HepG2 (cell line): ENCODE measurements at regions not wholly inside any gene's neighbourhood (a gene's known extent, or its start where the extent isn't known, plus 50 kb on each side); places are given as distances from the start of the nearest gene placed in this dataset.

Source experiments
- ATAC-seq: fragments of 200-7000 bp; cut with Tn5 transposase; 3 replicates; pipeline ENCODE4 v1.9.1; 2020; ENCODE audit warnings: mild to moderate bottlenecking, moderate library complexity
- BruUV-seq: library from RNA; stranded (reverse); fragments of 400-500 nt; replicated peaks from 2 replicates; lab custom pipeline; 2021; lab: Mats Ljungman, UMichigan
- CTCF ChIA-PET: fragments of 300-600 bp; formaldehyde crosslinking; extraction: SDS; loops from one replicate; lab custom pipeline; 2021; ENCODE audit warnings: low total read pairs, inconsistent platforms, low intra/inter-chr PET ratio; lab: Yijun Ruan, JAX
- POLR2A ChIA-PET: fragments of 350-600 bp; sonication (Branson Sonifier 250); formaldehyde crosslinking; loops from one replicate; lab custom pipeline; 2020; ENCODE audit warnings: antibody characterized with exemption, inconsistent platforms; lab: Yijun Ruan, JAX
- DNase-seq: peaks from one replicate; pipeline ENCODE4 v3.0.0-alpha.2; 2015; ENCODE audit warnings: low spot score
- FAIRE-seq: peaks from 3 replicates; lab custom pipeline; 2011; peaks lifted over from hg19 to GRCh38; lab: Jason Lieb, UNC
- H2AFZ ChIP-seq: one replicate; pipeline ENCODE4 v1.6.1; 2011; ENCODE audit warnings: low read length, inconsistent platforms
- H3K27ac ChIP-seq: fragments of 300-600 bp; 3 replicates; pipeline ENCODE4 v1.8.0; 2011; ENCODE audit warnings: mixed run types, mild to moderate bottlenecking, mixed read lengths, low read length, inconsistent platforms; ENCODE audit not compliant: insufficient read depth; ENCODE audit errors: extremely low read length
- H3K27me3 ChIP-seq, 2 experiments: fragments of 200-600 bp in 1 of 2; 2 replicates in 1 of 2; 3 replicates in 1 of 2; pipeline versions ENCODE4 v1.6.0 to v1.8.0; 2011; ENCODE audit warnings: low read length in 2 of 2, mild to moderate bottlenecking in 2 of 2, moderate library complexity in 2 of 2, inconsistent platforms in 1 of 2; ENCODE audit not compliant: insufficient read depth in 2 of 2, control insufficient read depth in 1 of 2
- H3K36me3 ChIP-seq, 2 experiments: fragments of 200-600 bp in 1 of 2; replicated peaks in 1 of 2; 2 replicates in 1 of 2; 3 replicates in 1 of 2; pipeline versions ENCODE4 v1.5.1 to v1.8.0; 2011; ENCODE audit warnings: low read length in 2 of 2, inconsistent platforms in 1 of 2; ENCODE audit not compliant: insufficient read depth in 2 of 2, control insufficient read depth in 1 of 2
- H3K4me1 ChIP-seq: 2 replicates; pipeline ENCODE4 v1.5.1; 2012; ENCODE audit warnings: low read length, inconsistent platforms; ENCODE audit not compliant: insufficient read depth
- H3K4me2 ChIP-seq: 2 replicates; pipeline ENCODE4 v1.6.0; 2011; ENCODE audit warnings: low read depth, low read length, inconsistent platforms
- H3K4me3 ChIP-seq, 3 experiments: fragments of 200-600 bp in 1 of 3; sonication (generic), shearing (Covaris generic) in 1 of 3; replicated peaks in 1 of 3; 2 replicates each; pipeline ENCODE4 v1.5.1; 2011 to 2016; ENCODE audit warnings: low read length in 3 of 3, inconsistent platforms in 2 of 3, low read depth in 2 of 3, mild to moderate bottlenecking in 2 of 3, control low read depth in 1 of 3, mixed read lengths in 1 of 3; ENCODE audit not compliant: insufficient read depth in 1 of 3
- H3K79me2 ChIP-seq: one replicate; pipeline ENCODE4 v1.6.1; 2011; ENCODE audit warnings: low read length, inconsistent platforms; ENCODE audit not compliant: insufficient read depth
- H3K9ac ChIP-seq: 2 replicates; pipeline ENCODE4 v1.6.0; 2011; ENCODE audit warnings: mild to moderate bottlenecking, low read depth, low read length, inconsistent platforms; ENCODE audit not compliant: insufficient read depth
- H3K9me3 ChIP-seq: 2 replicates; pipeline ENCODE4 v1.5.1; 2012; ENCODE audit warnings: mild to moderate bottlenecking, low read length
- H4K20me1 ChIP-seq: 2 replicates; pipeline ENCODE4 v1.6.0; 2011; ENCODE audit warnings: inconsistent platforms, mild to moderate bottlenecking, low read length, moderate library complexity; ENCODE audit not compliant: insufficient read depth
- AGO1 ChIP-seq: fragments of 200-400 bp; formaldehyde crosslinking; IDR thresholded peaks from 2 replicates; pipeline ENCODE4 v1.6.1; 2017; ENCODE audit warnings: mild to moderate bottlenecking, low read depth, low read length, moderate library complexity; ENCODE audit not compliant: poor library complexity, severe bottlenecking
- AGO2 ChIP-seq: fragments of 200-400 bp; formaldehyde crosslinking; optimal IDR thresholded peaks from 2 replicates; pipeline ENCODE3; 2017; ENCODE audit warnings: mild to moderate bottlenecking, low read depth, low read length, moderate library complexity
- EP300 ChIP-seq, 3 experiments: sonication (generic) in 1 of 3; formaldehyde crosslinking in 1 of 3; IDR thresholded peaks; 2 replicates each; pipeline versions ENCODE4 v1.5.1 to v1.6.1; 2011 to 2020; ENCODE audit warnings: low read depth in 2 of 3, low read length in 2 of 3, borderline replicate concordance in 1 of 3, improper control_type of control experiment in 1 of 3, mild to moderate bottlenecking in 1 of 3, missing genetic modification reagents in 1 of 3, moderate library complexity in 1 of 3
- FOXM1 ChIP-seq: sonication (generic); formaldehyde crosslinking; IDR thresholded peaks from 2 replicates; pipeline ENCODE4 v1.5.0; 2020; ENCODE audit warnings: missing genetic modification reagents
- HOMEZ ChIP-seq: IDR thresholded peaks from 2 replicates; pipeline ENCODE4 v1.6.1; 2016; ENCODE audit warnings: low read depth
- NR3C1 ChIP-seq: sonication (generic); formaldehyde crosslinking; IDR thresholded peaks from 2 replicates; pipeline ENCODE4 v1.4.0; 2020; ENCODE audit warnings: missing genetic modification reagents
- PAXIP1 ChIP-seq: sonication (generic); formaldehyde crosslinking; conservative IDR thresholded peaks from 2 replicates; pipeline ENCODE4 v1.4.0; 2020; ENCODE audit warnings: mild to moderate bottlenecking, missing genetic modification reagents, moderate library complexity
- RBM22 ChIP-seq: fragments of 200-400 bp; formaldehyde crosslinking; optimal IDR thresholded peaks from 2 replicates; pipeline ENCODE3; 2017; ENCODE audit warnings: mild to moderate bottlenecking, low read length, moderate library complexity
- TAF1 ChIP-seq: sonication (generic); formaldehyde crosslinking; IDR thresholded peaks from 2 replicates; pipeline ENCODE4 v1.4.0; 2020; ENCODE audit warnings: missing genetic modification reagents
- ZNF326 ChIP-seq: sonication (generic); formaldehyde crosslinking; IDR thresholded peaks from 2 replicates; pipeline ENCODE4 v1.4.0; 2020; ENCODE audit warnings: missing genetic modification reagents, borderline replicate concordance
- ZNF33B ChIP-seq: sonication (generic); formaldehyde crosslinking; IDR thresholded peaks from 2 replicates; pipeline ENCODE4 v1.5.1; 2020; ENCODE audit warnings: mild to moderate bottlenecking, missing genetic modification reagents
- WGBS: methylation state at CpG from one replicate; pipeline ENCODE4 v1.1.6; 2017; ENCODE audit warnings: low lambda C conversion rate; 5-methylcytosine and 5-hydroxymethylcytosine counted together
- in situ Hi-C: cut with HindIII; loops from 2 replicates; pipeline ENCODE4 v1.10.0; 2017; ENCODE audit warnings: low pct_unique_long_range_greater_than_20kb; ENCODE audit not compliant: extremely low pct_ligation_motif_present
- intact Hi-C: fragments of 100-400 bp; cut with micrococcal nuclease; formaldehyde crosslinking; loops from one replicate; pipeline ENCODE4 v1.10.0; 2022; ENCODE audit not compliant: unreplicated experiment

- H3K27me3 ChIP-seq: no peaks in the 10 kb centered on the region
- H3K9me3 ChIP-seq: no peaks in the 10 kb centered on the region
- H2AFZ ChIP-seq: no peak overlapping the region
- no peaks in the 10 kb centered on the region for H4K20me1 ChIP-seq
- no peak overlapping the region for H3K4me3 ChIP-seq
- FAIRE-seq: peak; percentile 12
- no peaks in the 10 kb centered on the region for H3K79me2 ChIP-seq
- H3K9ac ChIP-seq: no peak overlapping the region
- in situ Hi-C loops: no loop called here
- H3K36me3 ChIP-seq: no peaks in the 10 kb centered on the region
- peak overlapping the region; percentile 71 for H3K27ac ChIP-seq
- peak; percentile 21 for ATAC-seq
- intact Hi-C loops: no loop called here
- TF ChIP-seq AGO2 (peak; percentile 62), FOXM1 (no peak)
- H3K4me2 ChIP-seq: no peak overlapping the region
- DNase-seq: no peak
- no CpG with 5 or more reads among the region's 11 CpGs for WGBS
- BruUV-seq: no TSS peak
- H3K4me1 ChIP-seq: peaks cover 18% of the 10 kb centered on the region
- POLR2A ChIA-PET: interaction anchor here (1.3 kb wide), 1 partner anchor 14 kb away, joined by 3 read pairs; no protein-coding TSS in a partner anchor
- CTCF ChIA-PET: no interaction called here
Observed at GRCh38 chrX:27381419-27381818, 81.7 kb downstream of the PPP4R3C start.

GRCh38 chrX:27380163-27380845, 82.8 kb downstream of the PPP4R3C start:
- H3K9ac ChIP-seq: 0 out of 2 replicates have a peak overlapping the region, but pooled peaks have one; percentile 15
- H2AFZ ChIP-seq: no peak overlapping the region
- peak; percentile 12 for FAIRE-seq
- peak; percentile 59 for DNase-seq
- WGBS: no CpG with 5 or more reads among the region's 12 CpGs
- POLR2A ChIA-PET: interaction anchor here (0.8 to 1.3 kb wide), 2 partner anchors 15 to 18 kb away, joined by 3 read pairs; no protein-coding TSS in a partner anchor
- intact Hi-C loops: no loop called here
- H3K27ac ChIP-seq: peak overlapping the region; percentile 71
- CTCF ChIA-PET: no interaction called here
- peak overlapping the region in 2 of 3 experiments; percentile 9 to 55; a peak in 3 of 6 replicates for H3K4me3 ChIP-seq
- in situ Hi-C loops: no loop called here
- H3K36me3 ChIP-seq: no peaks in the 10 kb centered on the region
- peak; percentile 98 for ATAC-seq
- H3K4me2 ChIP-seq: peak overlapping the region; percentile 74
- BruUV-seq: no TSS peak
- no peaks in the 10 kb centered on the region for H3K27me3 ChIP-seq
- H3K4me1 ChIP-seq: peaks cover 18% of the 10 kb centered on the region
- no peaks in the 10 kb centered on the region for H3K79me2 ChIP-seq
- no peaks in the 10 kb centered on the region for H3K9me3 ChIP-seq
- H4K20me1 ChIP-seq: no peaks in the 10 kb centered on the region
- TF ChIP-seq TAF1 (CRISPR knock-in tag) (no peak), AGO1 (peak; percentile 91), HOMEZ (CRISPR knock-in tag) (peak; percentile 80), FOXM1 (no peak), NR3C1 (no peak), PAXIP1 (CRISPR knock-in tag) (peak; percentile 43; the same call in 1 of the 2 replicates), ZNF326 (CRISPR knock-in tag) (no peak), RBM22 (peak; percentile 28), ZNF33B (no peak), EP300 (IDR thresholded peaks at IDR 0.05; ENCODE audit: low read depth in 2 of 2, low read length in 2 of 2) (0 out of 4 replicates have a peak, but pooled peaks of 1 of the 2 experiments have one; percentile 7), EP300 (CRISPR knock-in tag; IDR thresholded peaks at IDR 0.05; ENCODE audit: borderline replicate concordance) (no peak)
